ENCODE measurements at regions not wholly inside any gene's neighbourhood (a gene's known extent, or its start where the extent isn't known, plus 50 kb on each side); places are given as distances from the start of the nearest gene placed in this dataset.

DNA sequence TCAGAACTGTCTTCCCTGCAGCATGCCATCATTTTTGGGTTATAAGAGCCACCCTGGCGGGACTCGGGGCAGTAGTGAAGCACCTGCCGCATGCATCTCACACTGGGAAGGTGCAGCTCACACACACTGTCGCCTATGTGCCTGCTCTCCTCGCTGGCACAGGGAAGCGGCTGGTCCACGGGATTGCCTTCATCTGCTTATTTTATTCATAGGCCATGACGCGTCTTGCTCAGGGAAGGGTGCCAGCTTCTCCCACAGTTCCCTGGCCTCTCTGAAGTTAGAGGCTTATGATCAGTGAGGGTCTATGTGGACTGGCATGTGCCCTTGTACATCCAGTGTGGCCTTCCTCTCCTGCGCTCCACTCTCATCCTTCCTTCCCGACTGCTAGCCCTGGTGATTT lies 150.0 kb downstream of the KLF12 start:
- TF ChIP-seq POLR2AphosphoS5 (IDR thresholded peaks at IDR 0.05; ENCODE audit: low read depth, low read length): no peak
- no peak for TF ChIP-seq SIN3A (IDR thresholded peaks at IDR 0.05; ENCODE audit: borderline replicate concordance, insufficient read depth, low read length)

Measured in PFSK-1 (cell line).